ENCODE measurements at regions not wholly inside any gene's neighbourhood (a gene's known extent, or its start where the extent isn't known, plus 50 kb on each side); places are given as distances from the start of the nearest gene placed in this dataset.

DNA sequence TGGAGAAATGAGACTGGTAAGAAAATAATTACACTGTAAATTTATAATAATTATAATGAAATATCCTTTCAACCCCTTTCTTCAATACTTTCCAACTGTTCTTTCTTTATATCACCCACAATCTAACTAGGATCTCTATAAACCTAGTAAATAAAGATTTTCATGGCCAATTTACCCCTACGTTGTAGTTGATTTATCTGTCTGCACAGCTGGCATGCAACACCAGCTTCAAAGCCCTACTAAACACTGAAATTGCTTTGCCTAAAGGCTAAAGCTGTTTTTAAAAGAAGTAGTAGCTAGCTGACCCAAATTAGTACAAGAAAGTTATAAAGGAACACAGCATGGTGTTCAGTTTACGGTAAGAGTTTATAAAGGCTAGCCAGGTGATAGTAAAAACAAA lies 140.1 kb downstream of the NOL4 start:
- Histone ChIP-seq H3K4me3 (no peak overlapping the region), H4K20me1 (ENCODE audit: insufficient read depth, poor library complexity, severe bottlenecking) (no peaks in the 10 kb centered on the region), H3K9me3 (ENCODE audit: low read depth) (no peaks in the 10 kb centered on the region), H2AFZ (no peak overlapping the region), H3K9me2 (replicated peaks; ENCODE audit: insufficient read depth) (no peaks in the 10 kb centered on the region), H3K79me2 (no peaks in the 10 kb centered on the region), H3K27me3 (no peaks in the 10 kb centered on the region), H3K4me2 (no peak overlapping the region), H3K36me3 (replicated peaks; ENCODE audit: insufficient read depth, low read depth) (no peaks in the 10 kb centered on the region), H3K4me1 (ENCODE audit: insufficient read depth) (no peaks in the 10 kb centered on the region), H3K27ac (no peak overlapping the region)
- DNase-seq (ENCODE audit: low spot score), result no peak
- TF ChIP-seq, protein P1, sequence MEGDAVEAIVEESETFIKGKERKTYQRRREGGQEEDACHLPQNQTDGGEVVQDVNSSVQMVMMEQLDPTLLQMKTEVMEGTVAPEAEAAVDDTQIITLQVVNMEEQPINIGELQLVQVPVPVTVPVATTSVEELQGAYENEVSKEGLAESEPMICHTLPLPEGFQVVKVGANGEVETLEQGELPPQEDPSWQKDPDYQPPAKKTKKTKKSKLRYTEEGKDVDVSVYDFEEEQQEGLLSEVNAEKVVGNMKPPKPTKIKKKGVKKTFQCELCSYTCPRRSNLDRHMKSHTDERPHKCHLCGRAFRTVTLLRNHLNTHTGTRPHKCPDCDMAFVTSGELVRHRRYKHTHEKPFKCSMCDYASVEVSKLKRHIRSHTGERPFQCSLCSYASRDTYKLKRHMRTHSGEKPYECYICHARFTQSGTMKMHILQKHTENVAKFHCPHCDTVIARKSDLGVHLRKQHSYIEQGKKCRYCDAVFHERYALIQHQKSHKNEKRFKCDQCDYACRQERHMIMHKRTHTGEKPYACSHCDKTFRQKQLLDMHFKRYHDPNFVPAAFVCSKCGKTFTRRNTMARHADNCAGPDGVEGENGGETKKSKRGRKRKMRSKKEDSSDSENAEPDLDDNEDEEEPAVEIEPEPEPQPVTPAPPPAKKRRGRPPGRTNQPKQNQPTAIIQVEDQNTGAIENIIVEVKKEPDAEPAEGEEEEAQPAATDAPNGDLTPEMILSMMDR (IDR thresholded peaks at IDR 0.05; ENCODE audit: poor library complexity), result no peak
- no peak for TF ChIP-seq EZH2 (IDR thresholded peaks at IDR 0.05; ENCODE audit: borderline replicate concordance)
- TF ChIP-seq EZH2phosphoT487 (IDR thresholded peaks at IDR 0.05; ENCODE audit: low read depth, severe bottlenecking, unreplicated experiment), result no peak
- 51% methylated on average over 2 of the region's 2 CpGs for WGBS (ENCODE audit: low lambda C conversion rate, missing lambda C conversion rate)

- no peaks in the 10 kb centered on the region for H3K9me3 ChIP-seq (ENCODE audit: low read depth)
- no peak overlapping the region for H3K27ac ChIP-seq
- 90% methylated on average over 9 of the region's 9 CpGs for WGBS (ENCODE audit: low lambda C conversion rate, missing lambda C conversion rate)
- no peaks in the 10 kb centered on the region for H3K9me2 ChIP-seq (replicated peaks; ENCODE audit: insufficient read depth)
- no peaks in the 10 kb centered on the region for H3K79me2 ChIP-seq
- H3K4me3 ChIP-seq, result no peak overlapping the region
- peak; percentile 3 for DNase-seq (ENCODE audit: low spot score)
- no peaks in the 10 kb centered on the region for H4K20me1 ChIP-seq (ENCODE audit: insufficient read depth, poor library complexity, severe bottlenecking)
- no peak for TF ChIP-seq EZH2phosphoT487 (IDR thresholded peaks at IDR 0.05; ENCODE audit: low read depth, severe bottlenecking, unreplicated experiment)
- TF ChIP-seq, protein P1 (IDR thresholded peaks at IDR 0.05; ENCODE audit: poor library complexity), result no peak
- TF ChIP-seq EZH2 (IDR thresholded peaks at IDR 0.05; ENCODE audit: borderline replicate concordance), result no peak
- H3K4me1 ChIP-seq (ENCODE audit: insufficient read depth), result no peaks in the 10 kb centered on the region
- H3K4me2 ChIP-seq, result no peak overlapping the region
- H2AFZ ChIP-seq, result no peak overlapping the region
- H3K27me3 ChIP-seq, result no peaks in the 10 kb centered on the region
- H3K36me3 ChIP-seq (replicated peaks; ENCODE audit: insufficient read depth, low read depth), result no peaks in the 10 kb centered on the region
These were observed 140.7 kb downstream of the NOL4 start for GRCh38 chr18:34083910-34084535.

GRCh38 chr18:34077599-34077998 lies 147.1 kb downstream of the NOL4 start:
- H3K4me2 ChIP-seq, result no peak overlapping the region
- TF ChIP-seq, protein P1 (IDR thresholded peaks at IDR 0.05; ENCODE audit: poor library complexity), result peak; percentile 13
- no peak for TF ChIP-seq EZH2phosphoT487 (IDR thresholded peaks at IDR 0.05; ENCODE audit: low read depth, severe bottlenecking, unreplicated experiment)
- no peaks in the 10 kb centered on the region for H3K4me1 ChIP-seq (ENCODE audit: insufficient read depth)
- no peaks in the 10 kb centered on the region for H3K36me3 ChIP-seq (replicated peaks; ENCODE audit: insufficient read depth, low read depth)
- no peak overlapping the region for H3K27ac ChIP-seq
- no peak for DNase-seq (ENCODE audit: low spot score)
- no peaks in the 10 kb centered on the region for H3K9me2 ChIP-seq (replicated peaks; ENCODE audit: insufficient read depth)
- H3K4me3 ChIP-seq, result no peak overlapping the region
- no peaks in the 10 kb centered on the region for H3K79me2 ChIP-seq
- H3K27me3 ChIP-seq, result no peaks in the 10 kb centered on the region
- H3K9me3 ChIP-seq (ENCODE audit: low read depth), result no peaks in the 10 kb centered on the region
- no peaks in the 10 kb centered on the region for H4K20me1 ChIP-seq (ENCODE audit: insufficient read depth, poor library complexity, severe bottlenecking)
- H2AFZ ChIP-seq, result no peak overlapping the region

All from hepatocyte (in vitro differentiated cells).